SU-DHL-6 (cell line): ENCODE measurements at regions not wholly inside any gene's neighbourhood (a gene's known extent, or its start where the extent isn't known, plus 50 kb on each side); places are given as distances from the start of the nearest gene placed in this dataset.

Source experiments
- H2AFZ ChIP-seq: fragments of 200-600 bp; sonication (generic); 2 replicates; pipeline ENCODE4 v1.6.1; 2014; ENCODE audit warnings: low read depth, mild to moderate bottlenecking, moderate library complexity, mixed read lengths, antibody characterized with exemption, low read length; ENCODE audit not compliant: severe bottlenecking
- H3F3A ChIP-seq: fragments of 200-600 bp; shearing (Covaris generic); 2 replicates; pipeline ENCODE4 v1.6.0; 2016; ENCODE audit warnings: antibody characterized with exemption, mild to moderate bottlenecking; ENCODE audit not compliant: insufficient read depth
- H3K27ac ChIP-seq: fragments of 200-600 bp; sonication (generic); 2 replicates; pipeline ENCODE4 v1.5.1; 2016; ENCODE audit warnings: low read depth, mild to moderate bottlenecking, low read length, moderate library complexity, mixed read lengths
- H3K27me3 ChIP-seq: fragments of 200-600 bp; sonication (generic), shearing (Covaris generic); 2 replicates; pipeline ENCODE4 v1.6.0; 2014; ENCODE audit warnings: mild to moderate bottlenecking, low read length
- H3K36me3 ChIP-seq: fragments of 200-600 bp; sonication (generic); 2 replicates; pipeline ENCODE4 v1.6.1; 2014; ENCODE audit warnings: mild to moderate bottlenecking, low read length, mixed read lengths
- H3K4me2 ChIP-seq: fragments of 300-600, 200-600 bp; shearing (Covaris generic), sonication (generic); 2 replicates; pipeline ENCODE4 v1.6.0; 2014; ENCODE audit warnings: low read length, low read depth, mild to moderate bottlenecking; ENCODE audit not compliant: poor library complexity, severe bottlenecking
- H3K4me3 ChIP-seq: fragments of 200-600 bp; sonication (generic); 2 replicates; pipeline ENCODE4 v1.5.1; 2014; ENCODE audit warnings: antibody characterized with exemption, low read length, mild to moderate bottlenecking, mixed read lengths; ENCODE audit not compliant: insufficient read depth, poor library complexity, severe bottlenecking
- H3K79me2 ChIP-seq: fragments of 200-600 bp; sonication (generic); 2 replicates; pipeline ENCODE4 v1.6.1; 2014; ENCODE audit warnings: mild to moderate bottlenecking, low read length, moderate library complexity; ENCODE audit not compliant: insufficient read depth
- H3K9ac ChIP-seq: fragments of 200-600 bp; sonication (generic); 2 replicates; pipeline ENCODE4 v1.7.0; 2014; ENCODE audit warnings: mild to moderate bottlenecking, low read length
- H3K9me2 ChIP-seq: fragments of 200-600 bp; sonication (generic); replicated peaks from 2 replicates; pipeline ENCODE4 v1.6.1; 2014; ENCODE audit warnings: low read length; ENCODE audit not compliant: insufficient read depth
- H3K9me3 ChIP-seq: fragments of 200-600 bp; sonication (generic); 2 replicates; pipeline ENCODE4 v1.6.1; 2014; ENCODE audit warnings: low read length, mixed read lengths; ENCODE audit not compliant: insufficient read depth
- H4K20me1 ChIP-seq: fragments of 200-600 bp; sonication (generic); 2 replicates; pipeline ENCODE4 v1.6.1; 2014; ENCODE audit warnings: low read depth, mild to moderate bottlenecking, antibody characterized with exemption, low read length, moderate library complexity, mixed read lengths
- CTCF ChIP-seq: fragments of 200-600 bp; sonication (generic); IDR thresholded peaks from one replicate; pipeline ENCODE4 v1.5.1; 2017; ENCODE audit warnings: antibody characterized with exemption, mild to moderate bottlenecking, low read length, moderate library complexity; ENCODE audit not compliant: insufficient read depth, poor library complexity, severe bottlenecking
- EZH2phosphoT487 ChIP-seq: fragments of 200-600 bp; sonication (generic), shearing (Covaris generic); conservative IDR thresholded peaks from 2 replicates; pipeline ENCODE4 v1.6.1; 2018; ENCODE audit warnings: mild to moderate bottlenecking, antibody characterized with exemption, low read length, moderate library complexity, mixed read lengths

GRCh38 chr1:221206076-221206475 lies 326.8 kb downstream of the HLX start:
- Histone ChIP-seq H3K27me3 (no peaks in the 10 kb centered on the region), H3K36me3 (no peaks in the 10 kb centered on the region), H4K20me1 (no peaks in the 10 kb centered on the region), H3F3A (no peaks in the 10 kb centered on the region), H3K27ac (no peak overlapping the region), H3K4me2 (no peak overlapping the region), H3K9ac (no peak overlapping the region), H3K9me3 (no peaks in the 10 kb centered on the region), H3K4me3 (no peak overlapping the region), H3K79me2 (no peaks in the 10 kb centered on the region), H3K9me2 (no peaks in the 10 kb centered on the region), H2AFZ (no peak overlapping the region)
- TF ChIP-seq CTCF = no peak
- TF ChIP-seq EZH2phosphoT487 = no peak

- no peaks in the 10 kb centered on the region for H4K20me1 ChIP-seq
- no peak overlapping the region for H3K9ac ChIP-seq
- H2AFZ ChIP-seq = no peak overlapping the region
- H3K27me3 ChIP-seq = no peaks in the 10 kb centered on the region
- H3K4me2 ChIP-seq = no peak overlapping the region
- H3K4me3 ChIP-seq = no peak overlapping the region
- H3K79me2 ChIP-seq = no peaks in the 10 kb centered on the region
- no peaks in the 10 kb centered on the region for H3K9me3 ChIP-seq
- no peaks in the 10 kb centered on the region for H3K36me3 ChIP-seq
- no peak overlapping the region for H3K27ac ChIP-seq
- H3F3A ChIP-seq = no peaks in the 10 kb centered on the region
- TF ChIP-seq EZH2phosphoT487 (no peak), CTCF (no peak)
- no peaks in the 10 kb centered on the region for H3K9me2 ChIP-seq
These were observed 333.7 kb downstream of the HLX start for GRCh38 chr1:221212926-221213325.

- no peaks in the 10 kb centered on the region for H3K27me3 ChIP-seq
- H3K9me3 ChIP-seq = no peaks in the 10 kb centered on the region
- TF ChIP-seq CTCF = no peak
- no peak for TF ChIP-seq EZH2phosphoT487
- no peak overlapping the region for H3K4me2 ChIP-seq
- no peak overlapping the region for H3K9ac ChIP-seq
- no peaks in the 10 kb centered on the region for H4K20me1 ChIP-seq
- no peak overlapping the region for H3K27ac ChIP-seq
- H3K79me2 ChIP-seq = no peaks in the 10 kb centered on the region
- no peaks in the 10 kb centered on the region for H3K9me2 ChIP-seq
- H3F3A ChIP-seq = no peaks in the 10 kb centered on the region
- H3K36me3 ChIP-seq = no peaks in the 10 kb centered on the region
- H2AFZ ChIP-seq = no peak overlapping the region
- H3K4me3 ChIP-seq = no peak overlapping the region
These were observed 337.8 kb downstream of the HLX start for GRCh38 chr1:221217029-221217428.
